ENCODE measurements at regions not wholly inside any gene's neighbourhood (a gene's known extent, or its start where the extent isn't known, plus 50 kb on each side); places are given as distances from the start of the nearest gene placed in this dataset.

DNA sequence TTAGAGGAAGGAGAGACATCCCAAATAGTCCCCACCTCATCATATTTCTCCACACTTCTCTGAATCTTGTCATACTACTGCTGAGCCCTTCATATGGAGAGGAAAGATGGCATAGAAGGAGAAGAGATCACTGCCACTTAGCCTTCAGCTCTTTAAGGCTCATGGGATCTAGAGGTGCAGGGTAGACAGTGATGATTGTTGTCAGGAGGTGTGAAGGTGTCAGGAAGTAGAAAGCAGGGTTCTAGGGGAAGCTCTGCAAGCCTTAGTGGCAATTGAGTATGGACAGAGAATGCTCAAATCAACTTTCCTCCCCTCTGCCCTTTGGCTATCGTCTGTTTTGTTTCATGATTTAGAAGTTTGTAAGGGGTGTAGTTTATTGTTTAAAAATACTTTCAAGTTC lies 505.7 kb downstream of the ZNF608 start:
- Histone ChIP-seq H4K20me1 (ENCODE audit: insufficient read depth, low read length) (no peaks in the 10 kb centered on the region), H3K4me3 (replicated peaks in 1 of 3; ENCODE audit: low read depth in 2 of 3, low read length in 3 of 3) (no peak overlapping the region), H3K27ac (ENCODE audit: low read depth in 1 of 2, low read length in 2 of 2) (no peak overlapping the region), H3K9me3 (replicated peaks in 1 of 2; ENCODE audit: control insufficient read depth in 1 of 2, insufficient read depth in 1 of 2, low read length in 2 of 2) (peaks cover 10 to 18% of the 10 kb centered on the region in 2 donors), H3K9ac (ENCODE audit: insufficient read depth, low read length, poor library complexity, severe bottlenecking) (no peak overlapping the region), H3K79me2 (ENCODE audit: insufficient read depth, low read length) (no peaks in the 10 kb centered on the region), H3K4me1 (ENCODE audit: control insufficient read depth in 1 of 2, insufficient read depth in 2 of 2, low read length in 2 of 2) (no peaks in the 10 kb centered on the region), H3K4me2 (replicated peaks; ENCODE audit: extremely low read depth, low read length, poor library complexity, severe bottlenecking) (no peak overlapping the region), H3K27me3 (ENCODE audit: control insufficient read depth in 2 of 2, insufficient read depth in 2 of 2, low read length in 2 of 2) (no peaks in the 10 kb centered on the region), H3K36me3 (replicated peaks in 1 of 2; ENCODE audit: control insufficient read depth in 1 of 2, insufficient read depth in 2 of 2, low read length in 2 of 2) (no peaks in the 10 kb centered on the region), H2AFZ (ENCODE audit: insufficient read depth, low read depth, low read length, poor library complexity, severe bottlenecking) (no peak overlapping the region)
- H3K27me3 Mint-ChIP-seq (ENCODE audit: low read depth in 3 of 3) = no peaks in the 10 kb centered on the region
- intact Hi-C loops (cut with micrococcal nuclease) = no loop called here
- no peaks in the 10 kb centered on the region for H3K36me3 Mint-ChIP-seq
- H3K9me3 Mint-ChIP-seq = peaks cover 7 to 15% (median 9%) of the 10 kb centered on the region in 7 donors
- DNase-seq = no peak
- no peaks in the 10 kb centered on the region for H3K4me1 Mint-ChIP-seq
- no peak overlapping the region for H3K4me3 Mint-ChIP-seq
- no peak overlapping the region for H3K27ac Mint-ChIP-seq
- no peak for TF ChIP-seq CTCF (IDR thresholded peaks at IDR 0.05)
- no CpG with 5 or more reads among the region's 1 CpG for WGBS (ENCODE audit: insufficient coverage)

DNA sequence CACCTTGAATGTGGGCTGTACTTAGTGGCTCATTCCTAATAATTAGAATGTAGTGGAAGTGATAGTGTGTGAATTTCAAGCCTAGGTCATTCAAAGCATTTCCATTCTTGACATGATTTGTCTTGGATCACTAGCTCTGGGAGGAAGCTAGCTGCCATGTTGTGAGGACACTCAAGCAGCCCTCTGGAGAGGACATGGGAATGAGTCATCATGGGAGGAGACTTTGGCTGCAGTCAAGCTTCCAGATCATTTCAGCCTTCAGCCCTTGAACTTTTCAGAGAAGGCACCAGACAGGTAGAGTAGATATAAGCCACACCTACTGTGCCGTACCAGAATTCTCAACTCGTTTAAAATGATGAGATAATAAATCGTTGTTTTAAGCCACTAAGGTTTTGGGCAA lies 506.9 kb downstream of the ZNF608 start:
- no peak for TF ChIP-seq CTCF (IDR thresholded peaks at IDR 0.05)
- H3K27me3 Mint-ChIP-seq (ENCODE audit: low read depth in 3 of 3) = no peaks in the 10 kb centered on the region
- Histone ChIP-seq H2AFZ (ENCODE audit: insufficient read depth, low read depth, low read length, poor library complexity, severe bottlenecking) (no peak overlapping the region), H3K9ac (ENCODE audit: insufficient read depth, low read length, poor library complexity, severe bottlenecking) (no peak overlapping the region), H3K9me3 (replicated peaks in 1 of 2; ENCODE audit: control insufficient read depth in 1 of 2, insufficient read depth in 1 of 2, low read length in 2 of 2) (peaks cover 10 to 18% of the 10 kb centered on the region in 2 donors), H3K4me3 (replicated peaks in 1 of 3; ENCODE audit: low read depth in 2 of 3, low read length in 3 of 3) (no peak overlapping the region), H3K79me2 (ENCODE audit: insufficient read depth, low read length) (no peaks in the 10 kb centered on the region), H3K27ac (ENCODE audit: low read depth in 1 of 2, low read length in 2 of 2) (no peak overlapping the region), H3K36me3 (replicated peaks in 1 of 2; ENCODE audit: control insufficient read depth in 1 of 2, insufficient read depth in 2 of 2, low read length in 2 of 2) (no peaks in the 10 kb centered on the region), H3K27me3 (ENCODE audit: control insufficient read depth in 2 of 2, insufficient read depth in 2 of 2, low read length in 2 of 2) (no peaks in the 10 kb centered on the region), H3K4me1 (ENCODE audit: control insufficient read depth in 1 of 2, insufficient read depth in 2 of 2, low read length in 2 of 2) (no peaks in the 10 kb centered on the region), H4K20me1 (ENCODE audit: insufficient read depth, low read length) (no peaks in the 10 kb centered on the region), H3K4me2 (replicated peaks; ENCODE audit: extremely low read depth, low read length, poor library complexity, severe bottlenecking) (no peak overlapping the region)
- no CpG with 5 or more reads among the region's 3 CpGs for WGBS (ENCODE audit: insufficient coverage)
- no peaks in the 10 kb centered on the region for H3K4me1 Mint-ChIP-seq
- H3K9me3 Mint-ChIP-seq = peaks cover 2 to 10% (median 8%) of the 10 kb centered on the region in 7 donors
- no peak overlapping the region for H3K27ac Mint-ChIP-seq
- H3K4me3 Mint-ChIP-seq = no peak overlapping the region
- DNase-seq = no peak
- no peaks in the 10 kb centered on the region for H3K36me3 Mint-ChIP-seq
- intact Hi-C loops (cut with micrococcal nuclease) = no loop called here

Measured in CD14-positive monocyte (primary cell).